PC-9 (cell line): ENCODE measurements at regions not wholly inside any gene's neighbourhood (a gene's known extent, or its start where the extent isn't known, plus 50 kb on each side); places are given as distances from the start of the nearest gene placed in this dataset.
A peak's percentile ranks its signal among the peaks of the same experiment; 100 is the strongest.

ENCODE experiments used
- EZH2 ChIP-seq: fragments of 200-600 bp; sonication (generic); IDR thresholded peaks from 2 replicates; pipeline ENCODE4 v1.8.0; 2017; ENCODE audit warnings: antibody characterized with exemption, low read depth
- TF ChIP-seq, protein P1 (sequence below): fragments of 200-600 bp; sonication (generic); conservative IDR thresholded peaks from 2 replicates; pipeline ENCODE4 v1.6.1; 2017; ENCODE audit warnings: mixed run types, antibody characterized with exemption, mild to moderate bottlenecking, moderate library complexity

DNA sequence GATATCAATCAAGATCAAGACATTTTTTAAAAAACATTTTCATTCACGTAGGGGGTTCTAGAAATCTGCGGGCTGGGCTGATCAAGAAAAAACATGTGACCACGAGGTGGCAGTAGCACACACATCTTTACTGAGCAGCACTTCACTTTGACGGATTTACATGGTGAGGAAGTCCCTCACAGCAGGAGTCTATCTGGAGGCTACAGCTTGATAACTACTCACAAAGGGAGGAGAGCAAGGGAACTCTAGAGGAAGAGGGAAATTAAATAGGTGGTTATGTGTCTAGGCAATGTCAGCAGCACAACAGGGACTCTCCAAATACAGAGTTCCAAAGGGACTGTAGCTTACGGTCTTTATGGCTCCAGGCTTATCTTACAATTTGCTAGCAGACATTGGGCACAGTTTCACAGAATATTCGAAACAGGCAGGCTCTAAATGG lies 248.1 kb downstream of the DPY19L2 start:
- TF ChIP-seq, protein P1, sequence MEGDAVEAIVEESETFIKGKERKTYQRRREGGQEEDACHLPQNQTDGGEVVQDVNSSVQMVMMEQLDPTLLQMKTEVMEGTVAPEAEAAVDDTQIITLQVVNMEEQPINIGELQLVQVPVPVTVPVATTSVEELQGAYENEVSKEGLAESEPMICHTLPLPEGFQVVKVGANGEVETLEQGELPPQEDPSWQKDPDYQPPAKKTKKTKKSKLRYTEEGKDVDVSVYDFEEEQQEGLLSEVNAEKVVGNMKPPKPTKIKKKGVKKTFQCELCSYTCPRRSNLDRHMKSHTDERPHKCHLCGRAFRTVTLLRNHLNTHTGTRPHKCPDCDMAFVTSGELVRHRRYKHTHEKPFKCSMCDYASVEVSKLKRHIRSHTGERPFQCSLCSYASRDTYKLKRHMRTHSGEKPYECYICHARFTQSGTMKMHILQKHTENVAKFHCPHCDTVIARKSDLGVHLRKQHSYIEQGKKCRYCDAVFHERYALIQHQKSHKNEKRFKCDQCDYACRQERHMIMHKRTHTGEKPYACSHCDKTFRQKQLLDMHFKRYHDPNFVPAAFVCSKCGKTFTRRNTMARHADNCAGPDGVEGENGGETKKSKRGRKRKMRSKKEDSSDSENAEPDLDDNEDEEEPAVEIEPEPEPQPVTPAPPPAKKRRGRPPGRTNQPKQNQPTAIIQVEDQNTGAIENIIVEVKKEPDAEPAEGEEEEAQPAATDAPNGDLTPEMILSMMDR, result peak; percentile 69
- TF ChIP-seq EZH2, result no peak
